EL (cell line): ENCODE measurements at regions not wholly inside any gene's neighbourhood (a gene's known extent, or its start where the extent isn't known, plus 50 kb on each side); places are given as distances from the start of the nearest gene placed in this dataset.
"Not testable (repeated sequence)": the region's sequence is repeated elsewhere in the genome, so short reads cannot be mapped to it uniquely, and the experiment has no call there.

ENCODE experiments used
- DNase-seq: peaks from one replicate; pipeline ENCODE4 v3.0.0-alpha.2; 2016

- DNase-seq: no peak
Observed at GRCh38 chr2:58721912-58722591, 480.9 kb upstream of the FANCL start.

GRCh38 chr2:58720770-58721697 is 479.9 kb upstream of the FANCL start:
- DNase-seq: no peak

- DNase-seq: no peak
Observed at GRCh38 chr2:58720033-58720769, 479.1 kb upstream of the FANCL start.

GRCh38 chr2:58715344-58715743 is 474.2 kb upstream of the FANCL start:
- DNase-seq: no peak

GRCh38 chr2:58714238-58714637 is 473.1 kb upstream of the FANCL start:
- no peak for DNase-seq

GRCh38 chr2:58710795-58711279 is 469.7 kb upstream of the FANCL start:
- no peak for DNase-seq

- no peak for DNase-seq
Observed at GRCh38 chr2:58709687-58710354, 468.7 kb upstream of the FANCL start.

- DNase-seq: no peak
Observed at GRCh38 chr2:58709274-58709673, 468.1 kb upstream of the FANCL start.

GRCh38 chr2:58708565-58708964 is 467.4 kb upstream of the FANCL start:
- DNase-seq: no peak

GRCh38 chr2:58702302-58702885 is 461.3 kb upstream of the FANCL start:
- peak; percentile 1 for DNase-seq

- DNase-seq: no peak
Observed at GRCh38 chr2:58701688-58702301, 460.7 kb upstream of the FANCL start.

GRCh38 chr2:58700591-58700990 is 459.5 kb upstream of the FANCL start:
- DNase-seq: no peak

GRCh38 chr2:58699411-58699810 is 458.3 kb upstream of the FANCL start:
- DNase-seq: no peak

- no peak for DNase-seq
Observed at GRCh38 chr2:58698620-58699019, 457.5 kb upstream of the FANCL start.

GRCh38 chr2:58694114-58694513 is 453.0 kb upstream of the FANCL start:
- not testable (repeated sequence) for DNase-seq

GRCh38 chr2:58691041-58691440 is 449.9 kb upstream of the FANCL start:
- not testable (repeated sequence) for DNase-seq

- DNase-seq: no peak
Observed at GRCh38 chr2:58688813-58689212, 447.7 kb upstream of the FANCL start.

GRCh38 chr2:58686776-58687175 is 445.7 kb upstream of the FANCL start:
- DNase-seq: no peak

GRCh38 chr2:58680755-58681310 is 439.7 kb upstream of the FANCL start:
- no peak for DNase-seq

GRCh38 chr2:58677748-58678147 is 436.6 kb upstream of the FANCL start:
- no peak for DNase-seq

- DNase-seq: no peak
Observed at GRCh38 chr2:58671675-58672074, 430.6 kb upstream of the FANCL start.

- no peak for DNase-seq
Observed at GRCh38 chr2:58669998-58670397, 428.9 kb upstream of the FANCL start.
